Lung microvascular endothelial cell (primary cell): ENCODE measurements at regions not wholly inside any gene's neighbourhood (a gene's known extent, or its start where the extent isn't known, plus 50 kb on each side); places are given as distances from the start of the nearest gene placed in this dataset.
A peak's percentile ranks its signal among the peaks of the same experiment; 100 is the strongest.

Experiments
- DNase-seq, 2 donors: peaks; one replicate each; pipeline versions ENCODE4 v3.0.0 to v3.0.0-alpha.2; 2010; ENCODE audit warnings: low read depth in 2 of 2

DNA sequence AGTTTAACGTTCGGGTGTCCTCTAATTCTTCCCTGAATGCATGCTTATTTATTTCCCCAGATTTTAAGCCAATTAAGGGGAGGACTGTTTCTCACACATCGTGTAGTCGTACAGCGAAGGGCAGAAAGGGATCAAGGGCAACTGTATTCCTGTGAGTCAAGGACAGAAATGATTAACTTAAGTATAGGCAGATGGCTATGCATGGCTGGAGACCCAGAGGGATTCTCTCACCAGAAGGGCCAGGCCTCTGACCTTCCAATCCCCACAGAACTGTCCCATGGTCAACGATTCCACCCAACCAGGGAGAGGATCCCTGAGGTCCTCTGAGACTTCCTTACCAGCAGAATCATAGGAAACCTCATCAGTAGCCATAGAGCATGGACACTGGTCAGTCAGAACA lies 161.8 kb upstream of the MAP1B start:
- no peak for DNase-seq

- no peak for DNase-seq
These were observed 160.8 kb upstream of the MAP1B start for GRCh38 chr5:71946343-71947030.

- peak in 1 of 2 donors; percentile 34 for DNase-seq
These were observed 159.1 kb upstream of the MAP1B start for GRCh38 chr5:71948206-71948605.

- DNase-seq = no peak
These were observed 157.5 kb upstream of the MAP1B start for GRCh38 chr5:71949772-71950171.

GRCh38 chr5:71953866-71954265 lies 153.4 kb upstream of the MAP1B start:
- no peak for DNase-seq

GRCh38 chr5:71954329-71954728 lies 152.9 kb upstream of the MAP1B start:
- no peak for DNase-seq

GRCh38 chr5:71955723-71956122 lies 151.6 kb upstream of the MAP1B start:
- no peak for DNase-seq

DNA sequence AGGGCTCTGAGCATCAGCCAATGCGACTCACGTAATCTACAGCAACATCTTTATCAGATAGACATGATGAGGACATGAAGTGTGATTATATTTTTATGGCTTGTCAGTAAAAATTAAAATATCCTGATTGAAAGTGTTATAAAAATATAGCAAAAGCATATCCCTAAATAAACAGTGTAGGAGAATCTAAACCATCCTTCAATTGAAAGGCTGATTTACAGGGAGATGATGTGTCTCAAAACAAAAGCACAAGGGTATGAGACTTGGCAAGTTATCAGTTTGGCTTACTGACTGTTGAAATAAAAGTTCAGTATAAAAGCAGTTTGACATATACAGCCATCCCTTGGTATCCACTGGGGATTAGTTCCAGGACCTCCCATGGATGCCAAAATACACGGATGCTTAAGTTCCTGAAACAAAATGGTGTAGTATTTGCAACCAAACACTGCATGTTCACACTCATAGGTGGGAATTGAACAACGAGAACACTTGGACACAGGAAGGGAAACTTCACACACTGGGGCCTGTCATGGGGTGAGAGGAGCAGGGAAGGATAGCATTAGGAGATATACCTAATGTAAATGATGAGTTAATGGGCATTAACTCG lies 149.9 kb upstream of the MAP1B start:
- DNase-seq = no peak

DNA sequence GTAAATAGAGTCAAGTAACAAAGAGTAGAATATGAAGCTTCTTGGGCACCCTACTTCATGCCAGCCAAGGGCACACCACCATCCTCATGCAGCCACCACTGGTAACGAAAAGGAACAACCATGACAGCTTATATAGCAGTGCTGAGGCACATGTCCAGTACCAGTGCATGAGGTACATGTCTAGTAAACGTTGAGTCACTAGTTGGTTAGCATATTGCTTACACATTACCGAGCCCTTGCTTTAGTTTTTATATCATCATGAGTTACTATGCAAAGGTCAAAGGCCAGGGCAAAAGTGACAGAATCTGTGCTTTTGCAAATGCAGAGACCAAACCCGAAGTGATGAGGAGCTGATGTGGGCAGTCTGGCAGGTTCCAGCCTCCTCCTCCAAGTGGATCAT lies 147.1 kb upstream of the MAP1B start:
- no peak for DNase-seq

DNA sequence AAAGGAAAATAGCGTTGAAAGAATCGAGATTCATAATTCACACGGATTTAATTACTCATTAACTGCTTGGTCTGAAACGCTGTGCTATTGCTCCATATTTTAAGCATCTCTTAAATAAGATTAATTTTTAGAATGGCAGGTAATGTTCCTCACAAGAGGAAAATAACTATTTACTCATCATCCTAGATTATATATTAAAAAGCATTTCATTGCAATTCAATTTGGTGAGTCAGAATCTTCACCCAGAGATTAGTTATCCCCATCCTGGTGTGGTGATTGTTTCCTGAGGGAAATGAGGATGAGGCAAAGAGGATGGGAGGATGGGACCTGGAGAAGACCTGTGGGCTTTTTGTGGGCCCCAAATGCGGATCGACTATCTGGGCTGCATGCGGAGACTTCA lies 145.5 kb upstream of the MAP1B start:
- no peak for DNase-seq

GRCh38 chr5:71969460-71969859 lies 137.8 kb upstream of the MAP1B start:
- no peak for DNase-seq

DNA sequence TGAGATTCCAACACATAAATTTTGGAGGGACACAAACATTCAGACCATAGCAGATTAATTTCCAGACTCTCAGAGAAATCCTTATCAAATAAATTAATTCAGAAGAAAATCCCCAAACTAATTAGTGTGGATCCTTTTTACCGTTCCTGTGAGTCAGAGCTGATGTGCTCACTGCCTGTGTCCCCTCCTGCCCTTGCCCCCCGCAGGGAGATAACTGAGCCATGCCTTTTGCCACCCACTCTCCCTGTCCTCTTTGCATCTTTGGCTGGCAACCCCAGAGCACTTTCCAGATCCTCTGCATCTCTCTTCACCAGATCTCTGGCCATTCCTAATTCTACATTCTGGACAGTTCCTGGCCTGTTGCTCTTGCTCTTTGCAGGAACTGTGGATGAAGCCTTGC lies 135.4 kb upstream of the MAP1B start:
- DNase-seq = no peak

GRCh38 chr5:71972777-71973473 lies 134.3 kb upstream of the MAP1B start:
- no peak for DNase-seq

GRCh38 chr5:71973563-71973962 lies 133.7 kb upstream of the MAP1B start:
- DNase-seq = no peak

- no peak for DNase-seq
These were observed 133.1 kb upstream of the MAP1B start for GRCh38 chr5:71974165-71974564.

DNA sequence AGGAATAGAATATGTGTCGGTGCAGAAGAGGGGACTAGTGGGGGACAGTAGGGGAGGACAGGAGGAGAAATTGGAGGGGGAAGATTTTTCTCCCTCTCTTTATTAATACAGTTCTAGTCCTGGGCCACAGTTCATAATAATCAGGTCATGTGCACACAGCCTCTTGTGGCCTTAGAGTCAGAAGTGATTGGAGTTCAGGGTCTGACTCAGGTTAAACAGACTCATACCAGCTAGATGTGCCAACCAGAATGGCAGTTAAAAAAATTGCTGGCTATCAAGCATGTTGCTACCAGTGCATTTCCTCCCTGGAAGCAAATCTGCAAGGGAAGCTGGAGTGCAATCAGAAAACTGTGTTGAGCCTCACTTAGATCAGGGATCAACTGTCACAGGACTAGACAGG lies 132.7 kb upstream of the MAP1B start:
- no peak for DNase-seq

DNA sequence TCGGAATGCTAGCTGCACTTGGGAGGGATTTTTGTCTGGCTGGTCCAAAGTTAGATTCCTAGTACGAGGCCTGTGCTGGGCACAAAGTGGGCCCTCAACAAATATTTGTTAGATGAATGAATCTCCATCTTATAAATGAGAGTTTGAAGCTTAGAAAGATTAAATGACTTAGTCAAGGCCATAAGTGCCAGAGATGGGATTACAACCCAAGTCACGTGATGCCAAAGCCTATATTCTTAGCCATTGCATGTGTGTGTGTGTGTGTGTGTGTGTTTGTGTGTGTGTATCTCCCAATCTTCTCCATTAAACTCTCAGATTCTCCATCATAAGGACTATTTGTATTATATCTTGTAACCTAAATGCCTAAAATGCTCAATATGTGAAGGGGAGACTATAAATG lies 130.8 kb upstream of the MAP1B start:
- DNase-seq = no peak

DNA sequence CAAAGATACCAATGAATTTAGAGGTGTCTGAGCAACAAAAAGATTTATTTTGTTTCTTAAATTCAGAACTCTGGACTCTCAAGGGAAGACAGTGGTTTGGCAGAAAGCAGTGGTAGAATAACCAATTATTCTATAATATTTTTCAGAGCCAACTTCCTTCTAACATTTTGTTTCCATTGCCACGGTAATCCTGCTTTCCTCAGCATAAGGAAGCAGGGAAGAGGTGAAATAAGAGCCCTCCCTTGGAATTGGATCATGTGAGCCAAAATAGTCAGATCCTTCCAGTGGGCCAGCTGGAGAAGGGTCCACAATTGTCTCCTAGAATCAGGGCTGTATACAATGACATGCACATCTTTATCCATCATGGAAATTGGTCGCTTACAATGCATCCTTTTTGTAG lies 130.0 kb upstream of the MAP1B start:
- DNase-seq = no peak

DNA sequence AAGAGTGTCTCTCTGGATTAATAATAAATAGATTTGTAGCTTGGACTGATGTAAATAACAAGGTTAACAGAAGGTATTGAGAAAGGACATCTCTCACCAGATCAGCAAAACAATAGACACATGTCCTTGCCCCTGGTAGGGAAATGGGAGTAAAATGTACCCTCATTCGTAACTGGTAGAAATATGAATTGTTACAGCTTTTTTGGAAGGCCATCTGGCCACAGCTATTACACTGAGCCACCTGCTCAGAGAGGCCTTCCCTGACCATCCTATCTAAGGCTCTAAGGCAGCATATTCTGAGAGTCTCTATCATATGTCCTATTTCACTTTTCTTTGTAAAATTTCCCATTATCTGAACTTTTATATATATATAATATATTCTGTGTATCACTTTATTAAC lies 129.1 kb upstream of the MAP1B start:
- DNase-seq = no peak

DNA sequence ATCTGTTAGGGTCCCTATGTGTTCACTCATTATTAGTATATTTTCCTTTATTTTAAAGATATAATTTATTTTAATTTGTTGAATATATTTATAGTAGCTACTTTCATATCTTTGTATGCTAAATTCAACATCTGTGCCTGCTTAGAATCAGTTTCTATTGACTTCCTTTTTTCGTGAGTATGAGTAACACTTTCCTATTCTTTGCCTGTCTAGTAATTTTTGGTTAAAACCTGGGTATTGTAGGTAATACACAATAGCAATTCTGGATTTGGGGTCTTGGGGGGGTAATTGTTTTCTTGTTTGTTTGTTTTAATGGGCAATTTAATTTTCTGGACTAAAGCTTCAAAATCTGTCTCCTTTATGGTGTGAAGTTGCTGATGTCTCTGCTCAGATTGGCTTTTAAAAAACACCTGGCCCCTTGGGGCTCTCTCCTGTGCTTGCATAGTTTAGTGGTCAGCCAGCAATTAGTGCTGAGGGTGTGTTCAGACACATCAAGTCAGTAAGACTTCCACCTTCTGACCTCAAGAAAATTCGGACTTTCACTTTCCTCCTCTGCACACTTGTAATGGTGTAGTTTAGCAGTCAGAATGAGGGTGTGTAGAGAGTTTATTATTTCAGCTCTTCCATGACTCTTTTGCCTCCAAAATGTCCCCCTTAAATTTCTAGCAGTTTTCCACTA lies 124.4 kb upstream of the MAP1B start:
- DNase-seq = no peak

DNA sequence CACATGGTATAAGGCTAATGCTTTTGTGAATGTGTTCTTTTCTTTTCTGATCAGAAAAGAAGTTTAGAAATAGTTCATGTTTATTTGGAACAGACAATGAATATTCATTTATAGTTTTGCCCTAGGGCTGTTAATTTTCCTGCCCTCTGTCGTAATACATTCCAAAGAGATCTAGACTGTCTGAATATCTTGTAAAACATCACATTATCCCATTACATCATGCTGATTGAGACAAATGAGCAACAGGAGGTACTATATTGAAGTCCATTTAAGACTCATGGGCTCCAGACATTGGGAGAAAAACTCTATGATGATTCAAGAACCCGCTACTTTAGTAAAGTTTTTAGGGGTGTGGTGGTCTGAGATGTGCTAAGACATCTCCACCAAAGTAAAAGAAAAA lies 121.2 kb upstream of the MAP1B start:
- no peak for DNase-seq

- no peak for DNase-seq
These were observed 118.5 kb upstream of the MAP1B start for GRCh38 chr5:71988808-71989207.

GRCh38 chr5:71993600-71993999 lies 113.7 kb upstream of the MAP1B start:
- no peak for DNase-seq
